HG02943 (cell line): ENCODE measurements at regions not wholly inside any gene's neighbourhood (a gene's known extent, or its start where the extent isn't known, plus 50 kb on each side); places are given as distances from the start of the nearest gene placed in this dataset.
"Not testable (repeated sequence)": the region's sequence is repeated elsewhere in the genome, so short reads cannot be mapped to it uniquely, and the experiment has no call there.

Source experiments
- ATAC-seq: cut with Tn5 transposase; IDR thresholded peaks from one replicate; pipeline ENCODE4 v1.9.1; 2021; ENCODE audit warnings: mild to moderate bottlenecking, low read depth, moderate library complexity; ENCODE audit not compliant: unreplicated experiment

GRCh38 chr7:84744385-84744784 is 442.5 kb downstream of the SEMA3D start:
- no peak for ATAC-seq

DNA sequence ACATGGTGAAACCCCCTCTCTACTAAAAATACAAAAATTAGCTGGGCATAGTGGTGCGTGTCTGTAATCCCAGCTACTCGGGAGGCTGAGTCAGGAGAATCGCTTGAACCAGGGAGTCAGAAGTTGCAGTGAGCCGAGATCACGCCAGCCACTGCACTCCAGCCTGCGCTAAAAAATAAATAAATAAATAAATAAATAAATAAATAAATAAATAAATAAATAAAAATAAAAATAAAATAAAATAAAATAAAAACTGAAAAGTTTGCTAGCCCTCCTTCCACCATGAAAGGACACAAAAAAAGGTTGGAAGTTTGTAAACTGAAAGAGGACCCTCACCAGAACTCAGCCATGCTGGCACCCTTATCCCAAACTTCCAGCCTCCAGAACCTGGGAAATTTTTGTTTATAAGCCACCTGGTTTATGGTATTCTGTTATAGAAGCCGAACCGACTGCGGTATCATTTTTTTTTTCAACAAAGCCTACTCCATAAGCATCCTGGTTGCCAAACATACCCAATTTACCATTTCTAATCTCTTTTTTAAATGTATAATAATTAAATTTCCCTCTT is 448.2 kb downstream of the SEMA3D start:
- no peak for ATAC-seq

GRCh38 chr7:84735677-84736076 is 451.2 kb downstream of the SEMA3D start:
- ATAC-seq: no peak

- ATAC-seq: no peak
Observed at GRCh38 chr7:84735011-84735410, 451.8 kb downstream of the SEMA3D start.

DNA sequence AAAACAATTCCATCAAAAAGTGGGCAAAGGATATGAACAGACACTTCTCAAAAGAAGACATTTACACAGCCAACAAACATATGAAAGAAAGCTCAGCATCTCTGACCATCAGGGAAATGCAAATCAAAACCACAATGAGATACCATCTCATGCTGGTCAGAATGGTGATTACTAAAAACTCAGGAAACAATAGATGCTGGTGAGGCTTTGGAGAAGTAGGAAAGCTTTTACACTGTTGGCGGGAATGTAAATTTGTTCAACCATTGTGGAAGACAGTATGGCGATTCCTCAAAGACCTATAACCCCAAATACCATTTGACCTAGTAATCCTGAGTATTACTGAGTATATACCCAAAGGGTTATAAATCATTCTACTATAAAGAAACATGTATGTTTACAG is 452.9 kb downstream of the SEMA3D start:
- ATAC-seq: not testable (repeated sequence)

DNA sequence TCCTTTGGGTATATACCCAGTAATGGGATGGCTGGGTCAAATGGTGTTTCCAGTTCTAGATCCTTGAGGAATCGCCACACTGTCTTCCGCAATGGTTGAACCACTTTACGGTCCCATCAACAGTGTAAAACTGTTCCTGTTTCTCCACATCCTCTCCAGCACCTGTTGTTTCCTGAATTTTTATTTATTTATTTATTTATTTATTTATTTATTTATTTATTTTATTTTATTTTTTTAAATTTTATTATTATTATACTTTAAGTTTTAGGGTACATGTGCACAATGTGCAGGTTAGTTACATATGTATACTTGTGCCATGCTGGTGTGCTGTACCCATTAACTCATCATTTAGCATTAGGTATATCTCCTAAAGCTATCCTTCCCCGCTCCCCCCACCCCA is 456.0 kb downstream of the SEMA3D start:
- not testable (repeated sequence) for ATAC-seq

DNA sequence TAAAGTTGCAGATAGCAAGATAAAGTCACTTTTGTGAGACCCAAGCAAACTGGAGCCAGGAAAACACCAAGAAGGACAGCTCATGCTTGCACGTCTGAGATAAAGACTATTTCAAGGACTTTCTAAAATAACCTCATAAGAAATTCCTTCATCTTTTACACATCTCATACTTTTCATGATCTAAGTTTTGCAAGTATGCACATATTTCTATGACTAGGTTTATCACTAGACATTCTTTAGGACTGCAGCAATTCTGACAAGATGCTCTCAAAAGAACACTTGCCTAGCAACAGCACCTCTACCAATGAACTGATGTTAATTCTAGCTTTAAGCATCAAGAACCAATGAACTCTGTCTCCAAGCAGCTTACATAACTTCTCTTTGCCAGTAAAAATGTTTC is 457.6 kb downstream of the SEMA3D start:
- no peak for ATAC-seq

- ATAC-seq: no peak
Observed at GRCh38 chr7:84722734-84723133, 464.1 kb downstream of the SEMA3D start.

DNA sequence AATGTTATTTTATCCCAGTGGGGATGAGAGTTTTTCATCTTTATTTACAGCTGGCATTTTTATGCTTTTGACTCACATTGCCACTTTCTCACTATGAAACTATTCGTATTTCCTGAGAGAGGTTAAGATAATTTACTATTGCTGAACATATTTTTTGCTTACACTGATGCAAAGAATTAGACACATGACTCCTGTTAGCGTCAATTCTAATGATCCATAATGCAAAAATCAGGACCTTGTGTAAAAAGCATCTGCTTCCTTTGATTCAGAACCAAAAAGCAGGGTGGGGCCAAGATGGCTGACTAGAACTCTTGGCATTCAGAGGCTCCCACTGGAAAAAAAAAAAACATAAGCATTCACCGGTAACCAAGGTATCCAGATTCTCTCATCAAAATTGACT is 464.8 kb downstream of the SEMA3D start:
- ATAC-seq: no peak

- ATAC-seq: no peak
Observed at GRCh38 chr7:84720456-84721097, 466.3 kb downstream of the SEMA3D start.

DNA sequence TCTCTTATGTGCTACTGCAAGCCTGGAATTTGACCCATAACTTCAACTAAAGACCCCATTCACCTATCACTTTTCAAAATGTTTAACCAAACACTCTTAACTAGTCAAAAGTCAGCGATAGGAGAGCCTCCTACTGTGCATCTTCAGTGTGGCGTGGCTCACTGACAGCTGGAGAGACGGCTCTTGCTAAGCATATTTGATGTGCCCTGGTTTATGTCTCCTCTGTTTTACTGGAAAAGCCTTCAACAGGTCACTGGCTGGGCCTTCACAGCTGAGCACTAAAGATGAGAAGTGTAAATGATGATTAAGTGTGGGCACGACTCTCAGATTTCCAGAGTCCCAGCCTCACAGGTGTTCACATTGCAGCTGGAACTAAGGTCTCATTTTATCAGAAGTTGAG is 472.1 kb downstream of the SEMA3D start:
- no peak for ATAC-seq

DNA sequence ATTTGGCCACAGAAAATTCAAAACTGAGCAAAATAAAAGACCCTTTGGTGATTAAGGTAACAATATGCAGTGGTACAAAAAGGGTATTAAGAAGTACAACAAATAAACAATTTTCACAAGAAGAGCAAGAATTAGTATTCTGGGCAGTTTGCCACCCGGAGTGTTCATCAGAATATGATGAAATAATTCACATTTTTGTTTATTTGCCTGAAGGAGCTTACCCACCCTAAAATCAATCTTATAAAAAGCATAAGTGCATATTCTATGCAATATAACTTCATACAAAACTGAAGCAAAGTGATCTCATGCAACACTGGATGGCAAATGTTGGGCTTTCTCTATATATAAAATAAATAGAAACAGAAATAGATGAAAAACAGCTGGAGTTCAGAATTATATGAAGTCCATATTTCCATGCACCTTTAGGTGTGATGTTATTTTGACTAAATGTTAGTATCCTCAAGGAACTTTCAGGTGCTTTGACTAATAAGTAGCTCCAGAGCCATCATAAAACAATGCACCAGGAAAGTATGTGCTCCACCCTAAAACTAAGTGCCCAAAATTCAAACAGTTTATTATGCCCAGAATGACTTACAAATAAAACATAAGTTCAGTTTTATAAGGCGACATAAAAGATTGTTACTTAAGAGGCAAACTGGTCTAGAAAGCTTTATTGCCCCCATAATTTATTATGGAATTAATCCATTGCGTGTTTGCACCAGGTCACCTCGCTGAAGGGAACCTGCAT is 474.3 kb downstream of the SEMA3D start:
- ATAC-seq: no peak

DNA sequence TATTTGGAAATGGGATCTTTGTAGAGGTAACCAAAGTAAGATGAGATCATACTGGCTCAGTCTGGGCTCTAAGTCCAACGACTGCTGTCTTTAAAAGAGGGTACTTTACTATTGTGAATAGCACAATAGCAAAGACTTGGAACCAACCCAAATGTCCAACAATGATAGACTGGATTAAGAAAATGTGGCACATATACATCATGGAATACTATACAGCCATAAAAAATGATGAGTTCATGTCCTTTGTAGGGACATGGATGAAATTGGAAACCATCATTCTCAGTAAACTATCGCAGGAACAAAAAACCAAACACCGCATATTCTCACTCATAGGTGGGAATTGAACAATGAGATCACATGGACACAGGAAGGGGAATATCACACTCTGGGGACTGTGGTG is 476.3 kb downstream of the SEMA3D start:
- ATAC-seq: not testable (repeated sequence)

DNA sequence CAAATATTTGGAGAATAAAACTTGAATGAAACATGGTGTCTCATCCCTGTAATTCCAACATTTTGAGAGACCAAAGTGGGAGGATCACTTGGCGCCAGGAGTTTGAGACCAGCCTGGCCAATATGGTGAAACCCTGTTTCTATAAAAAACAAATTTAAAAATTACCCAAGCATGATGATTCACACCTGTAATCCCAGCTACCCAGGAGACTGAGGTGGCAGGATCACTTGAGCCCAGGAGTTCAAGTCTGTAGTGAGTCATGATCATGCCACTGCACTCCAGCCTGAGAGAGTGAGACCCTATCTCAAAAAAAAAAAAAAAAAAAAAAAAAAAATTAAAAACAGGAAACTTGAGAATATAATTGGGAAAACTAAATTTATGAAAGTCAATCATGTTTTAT is 481.1 kb downstream of the SEMA3D start:
- no peak for ATAC-seq

DNA sequence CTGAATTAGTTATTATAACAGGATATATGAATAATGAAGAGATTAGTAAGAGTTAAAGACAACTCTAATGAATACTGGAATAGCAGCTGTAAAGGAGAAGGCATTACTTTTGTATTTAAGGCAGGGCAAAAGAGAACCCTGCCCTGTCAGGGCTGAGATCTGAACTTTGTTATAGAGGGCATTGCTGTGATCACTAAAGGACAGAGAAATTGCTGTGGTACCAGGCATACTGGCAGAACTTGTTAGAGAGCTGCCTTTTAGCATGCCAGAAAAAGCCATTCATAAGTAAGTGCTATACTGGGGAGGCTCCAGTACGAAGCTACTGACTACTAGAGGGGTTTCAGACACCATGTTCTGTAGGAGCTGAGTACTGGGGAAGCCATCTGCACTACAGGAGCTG is 481.8 kb downstream of the SEMA3D start:
- no peak for ATAC-seq

DNA sequence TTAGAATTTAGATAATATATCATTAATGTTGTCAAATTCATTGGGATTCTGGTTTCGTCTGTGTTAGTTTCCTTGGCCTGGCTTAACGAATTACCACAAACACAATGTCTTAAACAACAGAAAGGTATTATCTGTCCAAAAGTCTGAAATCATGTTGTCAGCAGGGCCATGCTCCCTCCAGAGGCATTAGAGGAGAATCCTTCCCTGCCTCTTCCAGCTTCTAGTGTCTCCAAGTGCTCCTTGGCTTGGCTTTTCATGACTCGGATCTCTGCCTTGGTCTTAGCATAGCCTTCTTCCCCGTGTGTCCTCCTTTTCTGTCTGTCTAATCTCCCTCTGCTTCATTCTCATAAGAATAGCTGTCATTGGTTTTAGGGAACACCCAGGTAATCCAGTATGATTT is 482.5 kb downstream of the SEMA3D start:
- ATAC-seq: no peak

GRCh38 chr7:84701524-84702306 is 485.1 kb downstream of the SEMA3D start:
- ATAC-seq: no peak

DNA sequence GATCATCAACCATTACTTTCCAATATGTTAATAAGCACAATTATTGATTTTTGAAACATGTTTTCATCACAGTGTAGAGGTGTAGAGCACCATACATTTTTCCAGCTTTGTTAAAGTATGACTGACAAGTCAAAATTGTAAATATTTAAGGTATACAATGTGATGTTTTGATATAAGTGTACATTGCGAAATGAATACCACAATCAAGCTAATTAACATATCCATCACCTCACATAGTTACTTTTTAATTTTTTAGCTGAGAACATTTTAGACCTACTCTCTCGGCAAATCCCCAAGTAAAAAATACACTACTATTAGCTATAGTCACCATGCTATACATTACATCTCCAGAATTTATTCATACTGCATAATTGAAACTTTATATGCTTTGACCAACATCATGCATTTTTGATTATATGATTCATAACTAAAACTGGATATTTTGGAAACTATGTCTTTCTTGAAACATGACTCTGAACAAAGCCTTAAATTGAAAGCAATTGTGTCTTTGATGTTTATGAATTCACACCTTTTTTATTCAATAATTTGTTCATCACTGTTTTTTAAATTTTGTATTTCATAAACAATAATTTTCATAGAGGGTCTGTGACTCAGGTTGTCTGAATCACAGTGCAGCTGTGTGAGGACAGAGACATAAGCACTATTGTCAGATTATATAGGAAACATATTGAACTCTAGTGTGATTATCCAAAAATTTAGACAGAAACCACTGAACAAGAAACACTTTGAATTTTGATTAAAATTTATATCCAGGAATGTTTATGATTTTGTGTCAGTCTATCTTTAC is 486.1 kb downstream of the SEMA3D start:
- ATAC-seq: no peak

DNA sequence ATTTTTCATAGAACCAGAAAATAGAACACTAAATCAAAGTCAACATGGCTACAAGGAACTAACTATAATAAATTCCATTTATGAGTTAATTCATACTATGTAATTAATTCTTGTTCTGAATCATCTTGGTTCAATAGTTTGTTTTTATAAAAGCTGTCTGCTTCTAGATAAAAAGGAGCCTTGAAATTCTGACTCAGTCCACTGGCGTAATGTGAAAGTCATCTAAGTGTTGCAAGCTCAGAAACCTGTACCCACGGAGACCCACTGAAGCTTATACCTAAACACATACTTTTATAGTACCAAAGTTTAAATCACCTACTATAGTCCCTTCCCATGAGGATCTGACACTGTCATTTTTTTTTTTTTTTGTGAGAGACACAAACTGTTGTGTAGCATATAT is 489.4 kb downstream of the SEMA3D start:
- ATAC-seq: no peak

DNA sequence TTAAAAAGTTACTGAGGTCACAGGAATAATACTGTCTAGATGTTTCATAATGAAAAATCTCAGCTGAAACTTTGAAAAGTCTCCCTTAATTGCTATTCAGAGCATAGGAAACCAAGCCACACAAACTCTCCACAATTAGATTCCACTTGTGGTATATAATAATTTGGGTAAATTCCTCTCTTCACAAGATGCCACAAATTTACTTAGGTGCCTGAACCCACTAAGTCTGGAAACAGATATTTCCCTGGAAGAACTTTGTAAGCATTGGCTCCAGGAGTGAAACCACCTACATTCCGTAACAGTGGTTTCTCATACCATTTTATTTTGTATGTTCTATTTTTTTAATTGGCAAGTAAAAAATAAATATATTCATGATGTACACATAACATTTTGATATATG is 493.4 kb downstream of the SEMA3D start:
- no peak for ATAC-seq
